A673 (cell line): ENCODE measurements at regions not wholly inside any gene's neighbourhood (a gene's known extent, or its start where the extent isn't known, plus 50 kb on each side); places are given as distances from the start of the nearest gene placed in this dataset.

Experiments used
- BruUV-seq: library from RNA; stranded (reverse); fragments of 400-500 nt; replicated peaks from 2 replicates; lab custom pipeline; 2021; lab: Mats Ljungman, UMichigan
- CTCF ChIA-PET: fragments of 300-600 bp; sonication (Branson Sonifier 250); formaldehyde crosslinking; loops from one replicate; lab custom pipeline; 2022; ENCODE audit warnings: antibody characterized with exemption; lab: Charles Lee
- POLR2A ChIA-PET: fragments of 300-600 bp; sonication (Branson Sonifier 250); formaldehyde crosslinking; loops from one replicate; lab custom pipeline; 2022; ENCODE audit warnings: antibody characterized with exemption; ENCODE audit not compliant: low non-redundant PET; lab: Charles Lee
- DNase-seq: peaks from one replicate; pipeline ENCODE4 v3.0.0-alpha.2; 2015; ENCODE audit warnings: low spot score
- H3K27ac ChIP-seq: fragments of 200-600 bp; sonication (generic); 2 replicates; pipeline ENCODE4 v1.5.1; 2016; ENCODE audit warnings: mixed run types, low read depth, mild to moderate bottlenecking, mixed read lengths, antibody characterized with exemption, low read length; ENCODE audit not compliant: poor library complexity, severe bottlenecking
- H3K27me3 ChIP-seq: fragments of 200-600 bp; sonication (generic); replicated peaks from 2 replicates; pipeline ENCODE4 v1.6.1; 2017; ENCODE audit warnings: mixed run types, low read depth, mild to moderate bottlenecking, mixed read lengths, antibody characterized with exemption, low read length; ENCODE audit not compliant: insufficient read depth, poor library complexity
- H3K36me3 ChIP-seq: fragments of 200-600 bp; sonication (generic); 2 replicates; pipeline ENCODE4 v1.6.1; 2016; ENCODE audit warnings: mixed run types, mild to moderate bottlenecking, mixed read lengths, antibody characterized with exemption, low read length; ENCODE audit not compliant: insufficient read depth, poor library complexity, severe bottlenecking
- H3K4me1 ChIP-seq: fragments of 200-600 bp; sonication (generic); 2 replicates; pipeline ENCODE4 v1.6.1; 2017; ENCODE audit warnings: mixed run types, mild to moderate bottlenecking, mixed read lengths, antibody characterized with exemption, low read length; ENCODE audit not compliant: insufficient read depth, poor library complexity, severe bottlenecking
- H3K4me3 ChIP-seq: fragments of 200-600 bp; sonication (generic); 2 replicates; pipeline ENCODE4 v1.5.1; 2016; ENCODE audit warnings: low read depth, mixed run types, mild to moderate bottlenecking, mixed read lengths, low read length; ENCODE audit not compliant: poor library complexity, severe bottlenecking
- H3K9me3 ChIP-seq: fragments of 200-600 bp; sonication (generic); 2 replicates; pipeline ENCODE4 v1.6.1; 2016; ENCODE audit warnings: mixed run types, low read depth, mild to moderate bottlenecking, mixed read lengths, antibody characterized with exemption, low read length; ENCODE audit not compliant: poor library complexity, severe bottlenecking
- CTCF ChIP-seq: fragments of 300-800, 200-600 bp; sonication (generic); conservative IDR thresholded peaks from 2 replicates; pipeline ENCODE4 v1.5.1; 2017; ENCODE audit warnings: low read depth, mild to moderate bottlenecking, antibody characterized with exemption, low read length, moderate library complexity, mixed read lengths
- EZH2 ChIP-seq: fragments of 200-600 bp; sonication (generic); IDR thresholded peaks from 2 replicates; pipeline ENCODE4 v1.6.1; 2017; ENCODE audit warnings: borderline replicate concordance, low read depth, mild to moderate bottlenecking, mixed read lengths, antibody characterized with exemption, low read length; ENCODE audit not compliant: poor library complexity, severe bottlenecking
- intact Hi-C: fragments of 100-400 bp; cut with micrococcal nuclease; formaldehyde crosslinking; loops from one replicate; pipeline ENCODE4 v1.10.0; 2022; ENCODE audit not compliant: unreplicated experiment

DNA sequence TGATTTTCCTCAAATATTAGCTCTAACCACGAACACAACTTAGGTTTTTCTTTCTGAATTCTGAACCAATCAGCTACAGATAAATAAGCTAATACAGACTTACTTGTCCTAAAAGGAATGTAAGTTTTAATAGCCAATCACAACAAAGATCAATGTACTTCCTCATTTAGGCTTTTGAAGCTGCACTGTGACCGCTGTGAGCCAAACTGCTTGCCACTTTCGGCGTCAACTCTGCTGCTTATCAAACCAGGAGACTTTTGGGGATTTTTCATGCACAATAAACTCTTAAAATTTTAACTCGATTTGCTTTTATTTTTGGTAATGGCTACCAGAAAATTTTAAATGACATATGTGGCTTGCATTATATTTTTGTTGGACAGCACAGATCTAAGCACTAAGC is 92.5 kb downstream of the TMPRSS5 start:
- POLR2A ChIA-PET: no interaction called here
- peaks cover 5% of the 10 kb centered on the region for H3K4me1 ChIP-seq
- no peaks in the 10 kb centered on the region for H3K27me3 ChIP-seq
- TF ChIP-seq CTCF (no peak), EZH2 (no peak)
- H3K36me3 ChIP-seq: no peaks in the 10 kb centered on the region
- CTCF ChIA-PET: no interaction called here
- no peak overlapping the region for H3K27ac ChIP-seq
- intact Hi-C loops: no loop called here
- no TSS peak for BruUV-seq
- no peak for DNase-seq
- H3K4me3 ChIP-seq: no peak overlapping the region
- H3K9me3 ChIP-seq: no peaks in the 10 kb centered on the region

GRCh38 chr11:113604186-113604585 is 101.9 kb downstream of the TMPRSS5 start:
- DNase-seq: no peak
- Histone ChIP-seq H3K27me3 (peaks cover 47% of the 10 kb centered on the region), H3K4me1 (no peaks in the 10 kb centered on the region), H3K9me3 (peaks cover 9% of the 10 kb centered on the region), H3K4me3 (no peak overlapping the region), H3K36me3 (no peaks in the 10 kb centered on the region), H3K27ac (no peak overlapping the region)
- intact Hi-C loops: no loop called here
- TF ChIP-seq EZH2: no peak
- TF ChIP-seq CTCF: no peak
- POLR2A ChIA-PET: no interaction called here
- no TSS peak for BruUV-seq
- CTCF ChIA-PET: no interaction called here

DNA sequence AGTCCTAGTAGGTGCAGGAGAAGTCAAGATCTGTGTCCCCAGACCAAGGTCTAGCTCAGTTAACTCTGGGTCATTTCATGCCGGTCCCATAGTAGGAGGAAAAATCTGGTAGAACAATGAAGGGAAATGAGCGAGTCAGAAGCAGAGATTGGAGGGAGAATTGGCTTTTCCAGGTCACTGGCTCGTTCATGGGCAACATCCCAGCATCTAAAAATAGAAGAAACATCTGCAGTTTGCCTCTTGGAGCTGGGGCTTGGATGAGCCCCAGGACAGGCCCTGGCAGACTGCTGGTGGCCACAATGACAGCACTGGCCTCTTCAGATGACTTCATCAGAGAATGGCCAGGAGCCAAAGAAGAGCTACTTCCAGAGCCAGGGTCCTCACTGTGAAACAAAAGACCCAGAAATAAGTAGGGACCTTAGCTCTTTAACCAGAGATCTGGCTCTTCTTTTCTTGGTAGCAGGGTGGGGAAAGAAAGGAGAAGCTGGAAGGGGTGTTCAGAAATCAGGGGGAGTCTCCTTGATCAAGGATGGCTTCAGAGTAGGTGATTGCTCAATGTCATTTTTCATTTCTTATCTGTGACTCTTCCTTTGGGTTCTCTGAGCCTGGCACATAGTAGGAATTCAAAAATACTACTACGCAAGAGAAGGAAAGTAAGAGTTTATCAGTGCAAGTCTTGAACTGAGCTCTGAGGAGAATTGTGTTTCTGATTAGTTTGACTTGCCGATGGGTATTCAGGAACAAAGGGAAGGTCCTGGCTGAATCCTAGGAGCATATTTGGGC is 102.6 kb downstream of the TMPRSS5 start:
- ChIA-PET CTCF (no interaction called here), POLR2A (no interaction called here)
- no peaks in the 10 kb centered on the region for H3K36me3 ChIP-seq
- no peaks in the 10 kb centered on the region for H3K4me1 ChIP-seq
- no peak for TF ChIP-seq EZH2
- TF ChIP-seq CTCF: no peak
- BruUV-seq: no TSS peak
- intact Hi-C loops: no loop called here
- peaks cover 54% of the 10 kb centered on the region for H3K27me3 ChIP-seq
- peaks cover 9% of the 10 kb centered on the region for H3K9me3 ChIP-seq
- no peak overlapping the region for H3K27ac ChIP-seq
- DNase-seq: no peak
- no peak overlapping the region for H3K4me3 ChIP-seq
